B cell (primary cell): ENCODE measurements at regions not wholly inside any gene's neighbourhood (a gene's known extent, or its start where the extent isn't known, plus 50 kb on each side); places are given as distances from the start of the nearest gene placed in this dataset.

ENCODE experiments used
- ATAC-seq: fragments of 200-7000 bp; cut with Tn5 transposase; one replicate; pipeline ENCODE4 v1.10.0; 2021; ENCODE audit warnings: low read depth, mild to moderate bottlenecking, moderate number of reproducible peaks, moderate library complexity
- CTCF ChIA-PET: fragments of 350-600 bp; sonication (Branson Sonifier 250); formaldehyde crosslinking; loops from one replicate; lab custom pipeline; 2021; ENCODE audit warnings: antibody characterized with exemption, inconsistent platforms; lab: Charles Lee
- POLR2A ChIA-PET: fragments of 350-600 bp; sonication (Branson Sonifier 250); formaldehyde crosslinking; loops from one replicate; lab custom pipeline; 2021; ENCODE audit warnings: antibody characterized with exemption; lab: Charles Lee
- DNase-seq: peaks from one replicate; pipeline ENCODE4 v3.0.0; 2013
- H2AFZ ChIP-seq: 2 replicates; pipeline ENCODE4 v1.6.1; 2012; ENCODE audit warnings: mild to moderate bottlenecking, low read depth, low read length; ENCODE audit not compliant: insufficient read depth, poor library complexity, severe bottlenecking
- H3K27ac ChIP-seq, 2 donors: 1 replicate in 1 of 2; 2 replicates in 1 of 2; pipeline ENCODE4 v1.5.1; 2012 to 2013; ENCODE audit warnings: low read length in 2 of 2, mild to moderate bottlenecking in 2 of 2, moderate library complexity in 1 of 2
- H3K27me3 ChIP-seq, 4 experiments: fragments of 200-600 bp in 1 of 4; sonication (generic) in 1 of 4; replicated peaks in 1 of 4; 1 replicate in 2 of 4; 2 replicates in 2 of 4; pipeline versions ENCODE4 v1.6.1 to v1.7.0; 2013 to 2016; ENCODE audit warnings: low read length in 3 of 4, mild to moderate bottlenecking in 2 of 4, mixed read lengths in 1 of 4, moderate library complexity in 1 of 4; ENCODE audit not compliant: insufficient read depth in 4 of 4, control insufficient read depth in 3 of 4; ENCODE audit errors: control extremely low read depth in 1 of 4
- H3K36me3 ChIP-seq, 2 experiments: replicated peaks in 1 of 2; 1 replicate in 1 of 2; 2 replicates in 1 of 2; pipeline versions ENCODE4 v1.6.1 to v1.7.1; 2013; ENCODE audit warnings: low read length in 1 of 2; ENCODE audit not compliant: insufficient read depth in 2 of 2, control insufficient read depth in 1 of 2; ENCODE audit errors: control extremely low read depth in 1 of 2, extremely low read depth in 1 of 2
- H3K4me1 ChIP-seq, 2 donors: fragments of 200-600 bp in 1 of 2; sonication (generic) in 1 of 2; 1 replicate in 1 of 2; 2 replicates in 1 of 2; pipeline versions ENCODE4 v1.5.1 to v1.6.1; 2013 to 2017; ENCODE audit warnings: low read length in 2 of 2; ENCODE audit not compliant: control insufficient read depth in 2 of 2, insufficient read depth in 2 of 2
- H3K4me2 ChIP-seq: replicated peaks from 2 replicates; pipeline ENCODE3; 2012; ENCODE audit warnings: mild to moderate bottlenecking, low read depth, low read length; ENCODE audit not compliant: poor library complexity, severe bottlenecking
- H3K4me3 ChIP-seq, 5 experiments: fragments of 200-600 bp in 1 of 5; sonication (generic) in 1 of 5; 1 replicate in 3 of 5; 2 replicates in 2 of 5; pipeline versions ENCODE4 v1.5.1 to v1.7.0; 2011 to 2016; ENCODE audit warnings: low read length in 4 of 5, mild to moderate bottlenecking in 4 of 5, low read depth in 2 of 5, control low read depth in 1 of 5, moderate library complexity in 1 of 5; ENCODE audit not compliant: insufficient read depth in 1 of 5; ENCODE audit errors: control extremely low read depth in 1 of 5, extremely low read depth in 1 of 5
- H3K79me2 ChIP-seq: fragments of 200-600 bp; sonication (generic); one replicate; pipeline ENCODE4 v1.6.0; 2016; ENCODE audit warnings: low read length; ENCODE audit not compliant: control insufficient read depth, insufficient read depth
- H3K9ac ChIP-seq: fragments of 200-600 bp; sonication (generic); 2 replicates; pipeline ENCODE4 v1.6.1; 2017; ENCODE audit warnings: mild to moderate bottlenecking, low read length, moderate library complexity
- H3K9me3 ChIP-seq, 3 donors: one replicate each; pipeline versions ENCODE4 v1.6.1 to v1.7.1; 2013; ENCODE audit warnings: low read length in 2 of 3; ENCODE audit not compliant: control insufficient read depth in 2 of 3, insufficient read depth in 1 of 3; ENCODE audit errors: control extremely low read depth in 1 of 3
- H4K20me1 ChIP-seq: 2 replicates; pipeline ENCODE4 v1.6.0; 2012; ENCODE audit warnings: mild to moderate bottlenecking, low read length; ENCODE audit not compliant: insufficient read depth, control insufficient read depth, poor library complexity, severe bottlenecking
- H3K27ac Mint-ChIP-seq: one replicate; pipeline ENCODE4 v1.8.0; 2021; ENCODE audit warnings: mixed read lengths
- H3K27me3 Mint-ChIP-seq: one replicate; pipeline ENCODE4 v1.8.0; 2021; ENCODE audit warnings: mixed read lengths
- H3K4me1 Mint-ChIP-seq: one replicate; pipeline ENCODE4 v1.8.0; 2021; ENCODE audit warnings: mixed read lengths
- H3K4me3 Mint-ChIP-seq: one replicate; pipeline ENCODE4 v1.8.0; 2021; ENCODE audit warnings: mixed read lengths
- H3K9me3 Mint-ChIP-seq: one replicate; pipeline ENCODE4 v1.8.0; 2022; ENCODE audit warnings: mixed read lengths; ENCODE audit not compliant: insufficient read depth
- CTCF ChIP-seq: fragments of 200-600 bp; IDR thresholded peaks from one replicate; pipeline ENCODE4 v1.8.0; 2022; ENCODE audit warnings: antibody characterized with exemption, mild to moderate bottlenecking
- EZH2 ChIP-seq: IDR thresholded peaks from 2 replicates; pipeline ENCODE4 v1.6.1; 2012; ENCODE audit warnings: borderline replicate concordance, low read depth, mild to moderate bottlenecking, moderate library complexity, low read length; ENCODE audit not compliant: insufficient read depth, poor library complexity, severe bottlenecking
- WGBS: methylation state at CpG from one replicate; pipeline ENCODE4 v1.1.5; 2013; ENCODE audit warnings: missing lambda C conversion rate; ENCODE audit not compliant: insufficient coverage; 5-methylcytosine and 5-hydroxymethylcytosine counted together
- intact Hi-C: fragments of 100-400 bp; cut with micrococcal nuclease; formaldehyde crosslinking; loops from one replicate; pipeline ENCODE4 v1.10.0; 2022

GRCh38 chr16:72626623-72627022 is 421.3 kb downstream of the ZFHX3 start:
- Histone ChIP-seq H4K20me1 (no peaks in the 10 kb centered on the region), H3K36me3 (no peaks in the 10 kb centered on the region), H3K4me2 (no peak overlapping the region), H3K4me3 (no peak overlapping the region), H2AFZ (no peak overlapping the region), H3K27me3 (no peaks in the 10 kb centered on the region), H3K4me1 (no peaks in the 10 kb centered on the region), H3K9ac (no peak overlapping the region), H3K27ac (no peak overlapping the region), H3K79me2 (no peaks in the 10 kb centered on the region), H3K9me3 (peaks cover 0 to 6% (median 0%) of the 10 kb centered on the region in 3 donors)
- DNase-seq, result no peak
- intact Hi-C loops, result no loop called here
- TF ChIP-seq EZH2 (no peak), CTCF (no peak)
- Mint-ChIP-seq H3K27me3 (no peaks in the 10 kb centered on the region), H3K4me1 (no peaks in the 10 kb centered on the region), H3K4me3 (no peak overlapping the region), H3K27ac (no peak overlapping the region), H3K9me3 (no peaks in the 10 kb centered on the region)
- POLR2A ChIA-PET, result no interaction called here
- CTCF ChIA-PET, result no interaction called here
- ATAC-seq, result no peak

- Histone ChIP-seq H3K27me3 (no peaks in the 10 kb centered on the region), H3K4me2 (no peak overlapping the region), H3K9me3 (peaks cover 0 to 6% (median 0%) of the 10 kb centered on the region in 3 donors), H3K4me1 (no peaks in the 10 kb centered on the region), H4K20me1 (no peaks in the 10 kb centered on the region), H3K9ac (no peak overlapping the region), H3K36me3 (no peaks in the 10 kb centered on the region), H2AFZ (no peak overlapping the region), H3K79me2 (no peaks in the 10 kb centered on the region), H3K4me3 (no peak overlapping the region), H3K27ac (no peak overlapping the region)
- Mint-ChIP-seq H3K27ac (no peak overlapping the region), H3K9me3 (no peaks in the 10 kb centered on the region), H3K4me1 (no peaks in the 10 kb centered on the region), H3K4me3 (no peak overlapping the region), H3K27me3 (no peaks in the 10 kb centered on the region)
- ATAC-seq (no peak), DNase-seq (no peak)
- ChIA-PET POLR2A (interaction anchor here (0.6 kb wide), 1 partner anchor 168 kb away, joined by 4 read pairs; no protein-coding TSS in a partner anchor), CTCF (no interaction called here)
- no peak for TF ChIP-seq CTCF
- no peak for TF ChIP-seq EZH2
- WGBS, result 83% methylated on average over 1 of the region's 3 CpGs
- intact Hi-C loops, result no loop called here
Measured at GRCh38 chr16:72621651-72622050, 426.3 kb downstream of the ZFHX3 start.
